Loucy (cell line): ENCODE measurements at regions not wholly inside any gene's neighbourhood (a gene's known extent, or its start where the extent isn't known, plus 50 kb on each side); places are given as distances from the start of the nearest gene placed in this dataset.

ENCODE experiments used
- EZH2phosphoT487 ChIP-seq: fragments of 200-600 bp; IDR thresholded peaks from 2 replicates; pipeline ENCODE4 v1.6.1; 2018; ENCODE audit warnings: antibody characterized with exemption, mild to moderate bottlenecking, moderate library complexity, borderline replicate concordance
- TF ChIP-seq, protein P1 (sequence below): fragments of 200-600 bp; sonication (generic); conservative IDR thresholded peaks from 2 replicates; pipeline ENCODE4 v1.5.1; 2014; ENCODE audit warnings: mild to moderate bottlenecking, antibody characterized with exemption, low read length

GRCh38 chr2:164126960-164127660 lies 391.3 kb upstream of the FIGN start:
- TF ChIP-seq, protein P1, sequence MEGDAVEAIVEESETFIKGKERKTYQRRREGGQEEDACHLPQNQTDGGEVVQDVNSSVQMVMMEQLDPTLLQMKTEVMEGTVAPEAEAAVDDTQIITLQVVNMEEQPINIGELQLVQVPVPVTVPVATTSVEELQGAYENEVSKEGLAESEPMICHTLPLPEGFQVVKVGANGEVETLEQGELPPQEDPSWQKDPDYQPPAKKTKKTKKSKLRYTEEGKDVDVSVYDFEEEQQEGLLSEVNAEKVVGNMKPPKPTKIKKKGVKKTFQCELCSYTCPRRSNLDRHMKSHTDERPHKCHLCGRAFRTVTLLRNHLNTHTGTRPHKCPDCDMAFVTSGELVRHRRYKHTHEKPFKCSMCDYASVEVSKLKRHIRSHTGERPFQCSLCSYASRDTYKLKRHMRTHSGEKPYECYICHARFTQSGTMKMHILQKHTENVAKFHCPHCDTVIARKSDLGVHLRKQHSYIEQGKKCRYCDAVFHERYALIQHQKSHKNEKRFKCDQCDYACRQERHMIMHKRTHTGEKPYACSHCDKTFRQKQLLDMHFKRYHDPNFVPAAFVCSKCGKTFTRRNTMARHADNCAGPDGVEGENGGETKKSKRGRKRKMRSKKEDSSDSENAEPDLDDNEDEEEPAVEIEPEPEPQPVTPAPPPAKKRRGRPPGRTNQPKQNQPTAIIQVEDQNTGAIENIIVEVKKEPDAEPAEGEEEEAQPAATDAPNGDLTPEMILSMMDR, result no peak; the same call in 1 of the 2 replicates
- TF ChIP-seq EZH2phosphoT487, result no peak
